K562 (cell line): ENCODE measurements at regions not wholly inside any gene's neighbourhood (a gene's known extent, or its start where the extent isn't known, plus 50 kb on each side); places are given as distances from the start of the nearest gene placed in this dataset.

Experiments
- BCL6 ChIP-seq: fragments of 250-450 bp; sonication (Bioruptor Pico); IDR thresholded peaks from 2 replicates; pipeline ENCODE4 v1.4.0; 2020
- FUS ChIP-seq: fragments of 200-400 bp; formaldehyde crosslinking; optimal IDR thresholded peaks from 2 replicates; pipeline ENCODE3; 2017; ENCODE audit warnings: low read depth, low read length
- MEF2A ChIP-seq: IDR thresholded peaks from 2 replicates; pipeline ENCODE4 v1.6.1; 2011; ENCODE audit warnings: low read depth, mild to moderate bottlenecking, low read length, moderate library complexity; ENCODE audit not compliant: control insufficient read depth
- RBM39 ChIP-seq: fragments of 200-400 bp; formaldehyde crosslinking; optimal IDR thresholded peaks from 2 replicates; pipeline ENCODE3; 2018; ENCODE audit warnings: low read depth, low read length
- RFX5 ChIP-seq: IDR thresholded peaks from 2 replicates; pipeline ENCODE4 v1.6.1; 2011; ENCODE audit warnings: low read depth, mild to moderate bottlenecking, improper control_type of control experiment, low read length
- TGIF2 ChIP-seq: sonication (generic); formaldehyde crosslinking; IDR thresholded peaks from 2 replicates; pipeline ENCODE4 v1.8.1; 2022; ENCODE audit warnings: mild to moderate bottlenecking, missing genetic modification reagents, moderate library complexity
- U2AF1 ChIP-seq: fragments of 200-400 bp; formaldehyde crosslinking; optimal IDR thresholded peaks from 2 replicates; pipeline ENCODE3; 2017; ENCODE audit warnings: mild to moderate bottlenecking, low read depth, low read length, moderate library complexity
- ZBTB1 ChIP-seq: sonication (generic); formaldehyde crosslinking; IDR thresholded peaks from 2 replicates; pipeline ENCODE4 v1.8.1; 2023; ENCODE audit warnings: missing genetic modification reagents, low read depth, mild to moderate bottlenecking, borderline replicate concordance
- ZBTB7A ChIP-seq: IDR thresholded peaks from 2 replicates; pipeline ENCODE4 v1.6.1; 2011; ENCODE audit warnings: low read depth, mild to moderate bottlenecking, low read length, moderate library complexity, borderline replicate concordance; ENCODE audit not compliant: control insufficient read depth
- ZKSCAN8 ChIP-seq: fragments of 200-800 bp; sonication (Bioruptor generic); IDR thresholded peaks from 2 replicates; pipeline ENCODE4 v1.6.1; 2016; ENCODE audit warnings: missing genetic modification characterization, missing compliant biosample characterization
- ZNF134 ChIP-seq: fragments of 250-450 bp; sonication (Bioruptor Pico); conservative IDR thresholded peaks from 2 replicates; pipeline ENCODE4 v1.4.0; 2020
- ZNF175 ChIP-seq: fragments of 200-800 bp; sonication (Bioruptor generic); IDR thresholded peaks from 2 replicates; pipeline ENCODE4 v1.6.1; 2016; ENCODE audit warnings: low read depth, mild to moderate bottlenecking, missing genetic modification characterization, missing compliant biosample characterization
- TF ChIP-seq, protein P1 (sequence below): sonication (generic); formaldehyde crosslinking; IDR thresholded peaks from 2 replicates; pipeline ENCODE4 v1.8.0; 2022; ENCODE audit warnings: mild to moderate bottlenecking, missing genetic modification reagents, borderline replicate concordance
- TF ChIP-seq, protein P2 (sequence below): fragments of 250-450 bp; sonication (Bioruptor Pico); IDR thresholded peaks from 2 replicates; pipeline ENCODE4 v1.8.0; 2022; ENCODE audit warnings: inconsistent platforms
- TF ChIP-seq, protein P3 (sequence below): sonication (generic); formaldehyde crosslinking; IDR thresholded peaks from 2 replicates; pipeline ENCODE4 v1.8.1; 2023; ENCODE audit warnings: mild to moderate bottlenecking, missing genetic modification reagents
- TF ChIP-seq, protein P4 (sequence below): sonication (generic); formaldehyde crosslinking; IDR thresholded peaks from 2 replicates; pipeline ENCODE4 v1.8.0; 2022; ENCODE audit warnings: missing genetic modification reagents, mild to moderate bottlenecking, borderline replicate concordance
- TF ChIP-seq, protein P5 (sequence below): sonication (generic); formaldehyde crosslinking; IDR thresholded peaks from 2 replicates; pipeline ENCODE4 v1.8.1; 2023; ENCODE audit warnings: mild to moderate bottlenecking, missing genetic modification reagents

DNA sequence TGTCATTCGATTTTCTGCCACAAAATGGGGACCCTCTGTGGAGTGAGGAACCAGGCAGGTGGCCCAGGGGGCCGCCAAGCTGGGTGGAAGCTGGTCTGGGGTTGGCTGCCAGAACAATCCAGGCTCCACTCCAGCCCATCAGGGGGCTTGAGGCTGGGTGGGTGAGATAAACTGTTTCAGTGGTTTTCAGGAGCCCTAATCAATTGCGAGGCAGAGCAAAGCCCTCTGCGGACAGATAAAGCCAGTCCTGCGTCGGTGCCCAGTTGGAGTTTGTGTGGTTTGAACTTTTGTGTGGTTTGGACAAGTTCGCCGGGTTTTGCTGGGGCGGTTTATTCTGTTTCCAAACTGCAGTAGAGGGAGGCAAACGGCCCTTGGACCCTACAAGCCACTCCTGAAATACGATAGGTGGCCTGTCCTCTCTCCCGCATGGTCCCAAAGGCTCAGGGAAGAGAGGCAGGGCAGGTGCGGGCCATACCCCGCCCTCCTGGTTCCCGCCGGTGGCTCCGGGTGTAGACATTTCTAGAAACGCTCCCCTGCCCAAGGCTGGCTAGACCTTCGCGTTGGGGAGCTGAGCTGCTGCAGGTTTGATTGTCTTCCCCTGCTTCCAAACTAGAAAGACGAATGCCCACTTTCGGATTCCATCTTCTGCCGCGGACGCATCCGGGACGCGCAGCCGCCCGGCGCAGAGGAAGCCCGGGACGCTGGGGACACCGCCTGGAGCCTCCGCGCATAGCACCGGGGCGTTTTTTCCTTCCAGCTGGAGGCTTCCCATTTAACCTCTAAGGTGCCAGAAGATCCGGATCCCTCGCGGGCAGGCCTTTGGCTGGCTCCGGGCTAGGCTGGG is 169.0 kb upstream of the BCOR start (continued):
- no peak for TF ChIP-seq ZNF175
- TF ChIP-seq U2AF1, result no peak
- no peak for TF ChIP-seq ZNF134 (CRISPR knock-in tag)
- TF ChIP-seq, protein P1, sequence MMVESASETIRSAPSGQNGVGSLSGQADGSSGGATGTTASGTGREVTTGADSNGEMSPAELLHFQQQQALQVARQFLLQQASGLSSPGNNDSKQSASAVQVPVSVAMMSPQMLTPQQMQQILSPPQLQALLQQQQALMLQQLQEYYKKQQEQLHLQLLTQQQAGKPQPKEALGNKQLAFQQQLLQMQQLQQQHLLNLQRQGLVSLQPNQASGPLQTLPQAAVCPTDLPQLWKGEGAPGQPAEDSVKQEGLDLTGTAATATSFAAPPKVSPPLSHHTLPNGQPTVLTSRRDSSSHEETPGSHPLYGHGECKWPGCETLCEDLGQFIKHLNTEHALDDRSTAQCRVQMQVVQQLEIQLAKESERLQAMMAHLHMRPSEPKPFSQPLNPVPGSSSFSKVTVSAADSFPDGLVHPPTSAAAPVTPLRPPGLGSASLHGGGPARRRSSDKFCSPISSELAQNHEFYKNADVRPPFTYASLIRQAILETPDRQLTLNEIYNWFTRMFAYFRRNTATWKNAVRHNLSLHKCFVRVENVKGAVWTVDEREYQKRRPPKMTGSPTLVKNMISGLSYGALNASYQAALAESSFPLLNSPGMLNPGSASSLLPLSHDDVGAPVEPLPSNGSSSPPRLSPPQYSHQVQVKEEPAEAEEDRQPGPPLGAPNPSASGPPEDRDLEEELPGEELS (CRISPR knock-in tag), result no peak
- TF ChIP-seq ZBTB7A, result peak; percentile 46; the same call in 1 of the 2 replicates
- TF ChIP-seq, protein P2, sequence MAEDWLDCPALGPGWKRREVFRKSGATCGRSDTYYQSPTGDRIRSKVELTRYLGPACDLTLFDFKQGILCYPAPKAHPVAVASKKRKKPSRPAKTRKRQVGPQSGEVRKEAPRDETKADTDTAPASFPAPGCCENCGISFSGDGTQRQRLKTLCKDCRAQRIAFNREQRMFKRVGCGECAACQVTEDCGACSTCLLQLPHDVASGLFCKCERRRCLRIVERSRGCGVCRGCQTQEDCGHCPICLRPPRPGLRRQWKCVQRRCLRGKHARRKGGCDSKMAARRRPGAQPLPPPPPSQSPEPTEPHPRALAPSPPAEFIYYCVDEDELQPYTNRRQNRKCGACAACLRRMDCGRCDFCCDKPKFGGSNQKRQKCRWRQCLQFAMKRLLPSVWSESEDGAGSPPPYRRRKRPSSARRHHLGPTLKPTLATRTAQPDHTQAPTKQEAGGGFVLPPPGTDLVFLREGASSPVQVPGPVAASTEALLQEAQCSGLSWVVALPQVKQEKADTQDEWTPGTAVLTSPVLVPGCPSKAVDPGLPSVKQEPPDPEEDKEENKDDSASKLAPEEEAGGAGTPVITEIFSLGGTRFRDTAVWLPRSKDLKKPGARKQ, result no peak
- TF ChIP-seq, protein P3, sequence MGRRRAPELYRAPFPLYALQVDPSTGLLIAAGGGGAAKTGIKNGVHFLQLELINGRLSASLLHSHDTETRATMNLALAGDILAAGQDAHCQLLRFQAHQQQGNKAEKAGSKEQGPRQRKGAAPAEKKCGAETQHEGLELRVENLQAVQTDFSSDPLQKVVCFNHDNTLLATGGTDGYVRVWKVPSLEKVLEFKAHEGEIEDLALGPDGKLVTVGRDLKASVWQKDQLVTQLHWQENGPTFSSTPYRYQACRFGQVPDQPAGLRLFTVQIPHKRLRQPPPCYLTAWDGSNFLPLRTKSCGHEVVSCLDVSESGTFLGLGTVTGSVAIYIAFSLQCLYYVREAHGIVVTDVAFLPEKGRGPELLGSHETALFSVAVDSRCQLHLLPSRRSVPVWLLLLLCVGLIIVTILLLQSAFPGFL (CRISPR knock-in tag), result no peak
- TF ChIP-seq, protein P4, sequence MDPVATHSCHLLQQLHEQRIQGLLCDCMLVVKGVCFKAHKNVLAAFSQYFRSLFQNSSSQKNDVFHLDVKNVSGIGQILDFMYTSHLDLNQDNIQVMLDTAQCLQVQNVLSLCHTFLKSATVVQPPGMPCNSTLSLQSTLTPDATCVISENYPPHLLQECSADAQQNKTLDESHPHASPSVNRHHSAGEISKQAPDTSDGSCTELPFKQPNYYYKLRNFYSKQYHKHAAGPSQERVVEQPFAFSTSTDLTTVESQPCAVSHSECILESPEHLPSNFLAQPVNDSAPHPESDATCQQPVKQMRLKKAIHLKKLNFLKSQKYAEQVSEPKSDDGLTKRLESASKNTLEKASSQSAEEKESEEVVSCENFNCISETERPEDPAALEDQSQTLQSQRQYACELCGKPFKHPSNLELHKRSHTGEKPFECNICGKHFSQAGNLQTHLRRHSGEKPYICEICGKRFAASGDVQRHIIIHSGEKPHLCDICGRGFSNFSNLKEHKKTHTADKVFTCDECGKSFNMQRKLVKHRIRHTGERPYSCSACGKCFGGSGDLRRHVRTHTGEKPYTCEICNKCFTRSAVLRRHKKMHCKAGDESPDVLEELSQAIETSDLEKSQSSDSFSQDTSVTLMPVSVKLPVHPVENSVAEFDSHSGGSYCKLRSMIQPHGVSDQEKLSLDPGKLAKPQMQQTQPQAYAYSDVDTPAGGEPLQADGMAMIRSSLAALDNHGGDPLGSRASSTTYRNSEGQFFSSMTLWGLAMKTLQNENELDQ (CRISPR knock-in tag), result no peak
- TF ChIP-seq BCL6 (CRISPR knock-in tag), result no peak
- TF ChIP-seq, protein P5, sequence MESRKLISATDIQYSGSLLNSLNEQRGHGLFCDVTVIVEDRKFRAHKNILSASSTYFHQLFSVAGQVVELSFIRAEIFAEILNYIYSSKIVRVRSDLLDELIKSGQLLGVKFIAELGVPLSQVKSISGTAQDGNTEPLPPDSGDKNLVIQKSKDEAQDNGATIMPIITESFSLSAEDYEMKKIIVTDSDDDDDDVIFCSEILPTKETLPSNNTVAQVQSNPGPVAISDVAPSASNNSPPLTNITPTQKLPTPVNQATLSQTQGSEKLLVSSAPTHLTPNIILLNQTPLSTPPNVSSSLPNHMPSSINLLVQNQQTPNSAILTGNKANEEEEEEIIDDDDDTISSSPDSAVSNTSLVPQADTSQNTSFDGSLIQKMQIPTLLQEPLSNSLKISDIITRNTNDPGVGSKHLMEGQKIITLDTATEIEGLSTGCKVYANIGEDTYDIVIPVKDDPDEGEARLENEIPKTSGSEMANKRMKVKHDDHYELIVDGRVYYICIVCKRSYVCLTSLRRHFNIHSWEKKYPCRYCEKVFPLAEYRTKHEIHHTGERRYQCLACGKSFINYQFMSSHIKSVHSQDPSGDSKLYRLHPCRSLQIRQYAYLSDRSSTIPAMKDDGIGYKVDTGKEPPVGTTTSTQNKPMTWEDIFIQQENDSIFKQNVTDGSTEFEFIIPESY (CRISPR knock-in tag), result 0 out of 2 replicates have a peak, but pooled peaks have one; percentile 41
- TF ChIP-seq RBM39, result no peak
- no peak for TF ChIP-seq ZKSCAN8
- TF ChIP-seq RFX5, result no peak
- TF ChIP-seq TGIF2 (CRISPR knock-in tag), result no peak
- no peak for TF ChIP-seq MEF2A
- no peak for TF ChIP-seq FUS
- no peak for TF ChIP-seq ZBTB1 (CRISPR knock-in tag)
